CD8-positive, alpha-beta memory T cell (primary cell): ENCODE measurements at regions not wholly inside any gene's neighbourhood (a gene's known extent, or its start where the extent isn't known, plus 50 kb on each side); places are given as distances from the start of the nearest gene placed in this dataset.
A peak's percentile ranks its signal among the peaks of the same experiment; 100 is the strongest.
"Not testable (repeated sequence)": the region's sequence is repeated elsewhere in the genome, so short reads cannot be mapped to it uniquely, and the experiment has no call there.

ENCODE experiments used
- CTCF ChIA-PET: fragments of 350-600 bp; sonication (Branson Sonifier 250); formaldehyde crosslinking; loops from one replicate; lab custom pipeline; 2021; ENCODE audit warnings: antibody characterized with exemption; lab: Charles Lee
- POLR2A ChIA-PET: fragments of 350-600 bp; sonication (Branson Sonifier 250); formaldehyde crosslinking; loops from one replicate; lab custom pipeline; 2021; ENCODE audit warnings: antibody characterized with exemption; lab: Charles Lee
- DNase-seq, 5 donors: peaks; one replicate each; pipeline versions ENCODE4 v3.0.0 to v3.0.0-alpha.2; 2020 to 2022; ENCODE audit warnings: mixed read lengths in 1 of 5
- H3K27ac ChIP-seq: one replicate; pipeline ENCODE4 v1.7.0; 2013; ENCODE audit warnings: low read depth, mild to moderate bottlenecking, low read length, moderate library complexity
- H3K27me3 ChIP-seq: 2 replicates; pipeline ENCODE4 v1.7.0; 2013; ENCODE audit warnings: low read length, mild to moderate bottlenecking; ENCODE audit not compliant: insufficient read depth, poor library complexity, severe bottlenecking
- H3K36me3 ChIP-seq: 2 replicates; pipeline ENCODE4 v1.7.0; 2013; ENCODE audit warnings: mild to moderate bottlenecking, low read length, moderate library complexity; ENCODE audit not compliant: insufficient read depth
- H3K4me1 ChIP-seq: 2 replicates; pipeline ENCODE4 v1.7.0; 2013; ENCODE audit warnings: mild to moderate bottlenecking, low read length, moderate library complexity; ENCODE audit not compliant: insufficient read depth
- H3K4me3 ChIP-seq: 2 replicates; pipeline ENCODE4 v1.7.0; 2013; ENCODE audit warnings: mild to moderate bottlenecking, low read length
- H3K9me3 ChIP-seq: 2 replicates; pipeline ENCODE4 v1.7.0; 2013; ENCODE audit warnings: mild to moderate bottlenecking, low read length
- H3K27ac Mint-ChIP-seq, 8 donors: one replicate each; pipeline ENCODE4 v1.8.0; 2020 to 2021; ENCODE audit warnings: mixed read lengths in 8 of 8, mild to moderate bottlenecking in 6 of 8, inconsistent platforms in 3 of 8, moderate library complexity in 3 of 8
- H3K27me3 Mint-ChIP-seq, 2 donors: one replicate each; pipeline ENCODE4 v1.8.0; 2020 to 2021; ENCODE audit warnings: mixed read lengths in 2 of 2, mild to moderate bottlenecking in 1 of 2, moderate library complexity in 1 of 2
- H3K36me3 Mint-ChIP-seq, 3 donors: one replicate each; pipeline ENCODE4 v1.8.0; 2020 to 2021; ENCODE audit warnings: mixed read lengths in 3 of 3, inconsistent platforms in 1 of 3, mild to moderate bottlenecking in 1 of 3
- H3K4me1 Mint-ChIP-seq, 3 donors: one replicate each; pipeline ENCODE4 v1.8.0; 2020 to 2021; ENCODE audit warnings: mixed read lengths in 3 of 3, inconsistent platforms in 1 of 3, mild to moderate bottlenecking in 1 of 3
- H3K4me3 Mint-ChIP-seq, 7 donors: one replicate each; pipeline ENCODE4 v1.8.0; 2020 to 2021; ENCODE audit warnings: mixed read lengths in 7 of 7, mild to moderate bottlenecking in 6 of 7, moderate library complexity in 4 of 7, inconsistent platforms in 2 of 7
- H3K9me3 Mint-ChIP-seq, 5 donors: one replicate each; pipeline ENCODE4 v1.8.0; 2020 to 2022; ENCODE audit warnings: mixed read lengths in 5 of 5, mild to moderate bottlenecking in 3 of 5, moderate library complexity in 2 of 5, inconsistent platforms in 1 of 5

GRCh38 chr7:81187753-81188152 is 268.9 kb upstream of the SEMA3C start:
- Histone ChIP-seq H3K4me3 (no peak overlapping the region), H3K9me3 (no peaks in the 10 kb centered on the region), H3K27ac (no peak overlapping the region), H3K27me3 (no peaks in the 10 kb centered on the region), H3K4me1 (no peaks in the 10 kb centered on the region), H3K36me3 (no peaks in the 10 kb centered on the region)
- ChIA-PET POLR2A (no interaction called here), CTCF (no interaction called here)
- H3K27me3 Mint-ChIP-seq = peaks cover 0 to 1% of the 10 kb centered on the region in 2 donors
- no peaks in the 10 kb centered on the region for H3K4me1 Mint-ChIP-seq
- H3K9me3 Mint-ChIP-seq = peaks cover 2 to 18% (median 4%) of the 10 kb centered on the region in 5 donors
- no peak overlapping the region for H3K27ac Mint-ChIP-seq
- no peak for DNase-seq
- no peak overlapping the region for H3K4me3 Mint-ChIP-seq
- no peaks in the 10 kb centered on the region for H3K36me3 Mint-ChIP-seq

DNA sequence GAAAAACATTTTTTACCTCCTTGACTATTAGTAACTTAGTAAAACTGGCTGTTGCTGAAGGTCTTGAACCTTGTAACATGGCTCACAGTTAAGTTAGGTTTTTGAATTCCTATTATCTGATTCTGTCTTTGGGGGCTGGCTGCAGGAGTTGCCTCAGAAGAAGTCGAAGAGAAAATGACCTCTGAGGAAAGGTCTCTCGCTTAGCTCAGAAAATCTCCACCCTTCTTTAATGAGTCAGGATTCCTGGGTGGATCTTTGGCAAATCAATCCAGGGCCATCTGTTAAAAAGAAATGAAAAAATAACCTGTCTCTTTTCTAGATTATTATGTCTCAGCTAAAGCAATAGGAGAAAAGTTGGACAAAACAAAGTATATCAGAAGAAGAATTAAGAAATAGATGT is 267.8 kb upstream of the SEMA3C start:
- no peaks in the 10 kb centered on the region for H3K4me1 ChIP-seq
- H3K9me3 Mint-ChIP-seq = peaks cover 2 to 18% (median 7%) of the 10 kb centered on the region in 5 donors
- H3K27ac Mint-ChIP-seq = no peak overlapping the region
- peaks cover 0 to 1% of the 10 kb centered on the region in 2 donors for H3K27me3 Mint-ChIP-seq
- no peaks in the 10 kb centered on the region for H3K9me3 ChIP-seq
- POLR2A ChIA-PET = no interaction called here
- no peak overlapping the region for H3K4me3 Mint-ChIP-seq
- no peaks in the 10 kb centered on the region for H3K36me3 Mint-ChIP-seq
- no peak overlapping the region for H3K27ac ChIP-seq
- DNase-seq = no peak
- CTCF ChIA-PET = no interaction called here
- no peaks in the 10 kb centered on the region for H3K27me3 ChIP-seq
- H3K4me3 ChIP-seq = no peak overlapping the region
- no peaks in the 10 kb centered on the region for H3K36me3 ChIP-seq
- H3K4me1 Mint-ChIP-seq = no peaks in the 10 kb centered on the region

GRCh38 chr7:81185072-81185471 is 266.2 kb upstream of the SEMA3C start:
- Histone ChIP-seq H3K36me3 (no peaks in the 10 kb centered on the region), H3K27ac (no peak overlapping the region), H3K4me1 (no peaks in the 10 kb centered on the region), H3K4me3 (no peak overlapping the region), H3K9me3 (no peaks in the 10 kb centered on the region), H3K27me3 (no peaks in the 10 kb centered on the region)
- Mint-ChIP-seq H3K27me3 (peaks cover 0 to 1% of the 10 kb centered on the region in 2 donors), H3K4me1 (no peaks in the 10 kb centered on the region), H3K9me3 (peaks cover 4 to 21% (median 6%) of the 10 kb centered on the region in 5 donors), H3K27ac (no peak overlapping the region), H3K36me3 (no peaks in the 10 kb centered on the region), H3K4me3 (no peak overlapping the region)
- no peak for DNase-seq
- ChIA-PET CTCF (no interaction called here), POLR2A (no interaction called here)

GRCh38 chr7:81183326-81183725 is 264.5 kb upstream of the SEMA3C start:
- H3K36me3 Mint-ChIP-seq = no peaks in the 10 kb centered on the region

DNA sequence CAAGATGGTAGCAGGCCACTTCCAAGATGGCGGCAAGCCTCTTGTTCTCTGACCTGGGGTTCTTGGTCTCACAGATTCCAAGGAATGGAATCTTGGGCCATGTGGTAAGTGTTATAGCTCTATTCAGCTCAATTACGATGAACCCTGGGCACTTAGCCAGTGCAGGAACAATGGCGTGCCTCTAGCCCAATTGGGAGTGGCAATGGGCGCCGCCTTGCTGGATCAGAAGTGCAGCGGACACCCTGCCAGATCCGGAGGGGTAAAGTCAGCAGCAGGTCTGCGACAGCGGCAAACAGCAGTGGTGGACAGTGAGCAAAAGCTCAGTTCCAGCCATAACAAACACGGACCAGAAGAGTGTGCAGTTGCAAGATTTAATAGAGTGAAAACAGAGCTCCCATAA is 263.2 kb upstream of the SEMA3C start:
- H3K27ac Mint-ChIP-seq = peak overlapping the region in 1 of 8 donors; percentile 88
- H3K36me3 ChIP-seq, H3K36me3 Mint-ChIP-seq, DNase-seq, H3K4me3 Mint-ChIP-seq, H3K27ac ChIP-seq, H3K9me3 ChIP-seq, H3K27me3 Mint-ChIP-seq, H3K27me3 ChIP-seq, POLR2A ChIA-PET, H3K4me1 ChIP-seq, CTCF ChIA-PET, H3K4me3 ChIP-seq, H3K4me1 Mint-ChIP-seq: not testable (repeated sequence)
- H3K9me3 Mint-ChIP-seq = peaks cover 16 to 24% (median 21%) of the 10 kb centered on the region in 5 donors

More at GRCh38 chr7:81183326-81183725, 264.5 kb upstream of the SEMA3C start:
- POLR2A ChIA-PET = no interaction called here
- H3K36me3 ChIP-seq = no peaks in the 10 kb centered on the region
- H3K4me1 Mint-ChIP-seq = no peaks in the 10 kb centered on the region
- no peaks in the 10 kb centered on the region for H3K4me1 ChIP-seq
- DNase-seq = no peak
- H3K4me3 Mint-ChIP-seq = no peak overlapping the region
- no peak overlapping the region for H3K27ac ChIP-seq
- CTCF ChIA-PET = no interaction called here
- H3K9me3 ChIP-seq = no peaks in the 10 kb centered on the region
- peaks cover 10 to 24% (median 17%) of the 10 kb centered on the region in 5 donors for H3K9me3 Mint-ChIP-seq
- H3K4me3 ChIP-seq = no peak overlapping the region
- no peaks in the 10 kb centered on the region for H3K27me3 ChIP-seq
- no peak overlapping the region for H3K27ac Mint-ChIP-seq
- peaks cover 0 to 1% of the 10 kb centered on the region in 2 donors for H3K27me3 Mint-ChIP-seq

DNA sequence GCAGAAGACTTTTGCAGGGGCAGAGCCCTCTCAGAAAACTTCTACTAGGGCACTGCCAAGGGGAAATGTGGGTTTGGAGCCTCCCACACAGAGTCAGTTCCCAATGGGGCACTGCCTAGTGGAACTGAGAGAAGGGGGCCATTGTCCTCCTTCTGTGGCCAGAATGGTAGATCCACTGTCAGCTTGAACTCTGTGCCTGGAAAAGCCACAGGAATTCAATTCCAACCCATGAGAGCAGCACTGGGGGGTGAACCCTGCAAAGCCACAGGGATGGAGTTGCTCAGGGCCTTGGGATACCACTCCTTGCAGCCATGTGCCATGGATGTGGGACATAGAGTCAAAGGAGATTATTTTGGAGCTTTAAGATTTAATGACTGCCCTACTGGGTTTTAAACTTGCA is 262.2 kb upstream of the SEMA3C start:
- no peaks in the 10 kb centered on the region for H3K9me3 ChIP-seq
- CTCF ChIA-PET = no interaction called here
- H3K36me3 ChIP-seq = no peaks in the 10 kb centered on the region
- H3K4me3 Mint-ChIP-seq = no peak overlapping the region
- no peaks in the 10 kb centered on the region for H3K36me3 Mint-ChIP-seq
- H3K27me3 Mint-ChIP-seq = peaks cover 0 to 1% of the 10 kb centered on the region in 2 donors
- H3K4me1 Mint-ChIP-seq = no peaks in the 10 kb centered on the region
- H3K27ac ChIP-seq = no peak overlapping the region
- H3K4me1 ChIP-seq = no peaks in the 10 kb centered on the region
- no peaks in the 10 kb centered on the region for H3K27me3 ChIP-seq
- no peak overlapping the region for H3K27ac Mint-ChIP-seq
- H3K9me3 Mint-ChIP-seq = peaks cover 14 to 24% (median 21%) of the 10 kb centered on the region in 5 donors
- POLR2A ChIA-PET = no interaction called here
- H3K4me3 ChIP-seq = no peak overlapping the region
- DNase-seq = no peak

DNA sequence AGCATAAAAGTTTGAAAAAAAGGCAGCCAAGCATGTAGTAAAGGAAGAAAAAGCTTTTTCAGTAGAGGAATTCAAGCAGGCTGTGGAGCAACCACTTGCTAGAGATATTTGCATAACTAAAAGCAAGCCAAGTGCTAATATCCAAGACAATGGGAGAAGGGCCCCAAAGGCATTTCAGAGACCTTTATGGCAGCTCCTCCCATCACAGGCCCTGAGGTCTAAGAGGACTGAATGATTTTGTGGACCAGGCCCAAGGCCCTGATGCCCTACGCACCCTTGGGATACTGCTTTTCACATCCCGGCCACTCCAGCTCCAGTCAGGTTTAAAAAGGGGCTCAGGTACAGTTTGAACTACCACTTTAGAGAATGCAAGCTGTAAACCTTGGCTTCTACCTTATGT is 261.7 kb upstream of the SEMA3C start:
- Histone ChIP-seq H3K4me3 (no peak overlapping the region), H3K27ac (no peak overlapping the region), H3K9me3 (no peaks in the 10 kb centered on the region), H3K36me3 (no peaks in the 10 kb centered on the region), H3K27me3 (no peaks in the 10 kb centered on the region), H3K4me1 (no peaks in the 10 kb centered on the region)
- no peak for DNase-seq
- Mint-ChIP-seq H3K27ac (no peak overlapping the region), H3K9me3 (peaks cover 14 to 24% (median 23%) of the 10 kb centered on the region in 5 donors), H3K36me3 (no peaks in the 10 kb centered on the region), H3K27me3 (peaks cover 0 to 1% of the 10 kb centered on the region in 2 donors), H3K4me3 (no peak overlapping the region), H3K4me1 (no peaks in the 10 kb centered on the region)
- ChIA-PET CTCF (no interaction called here), POLR2A (no interaction called here)

DNA sequence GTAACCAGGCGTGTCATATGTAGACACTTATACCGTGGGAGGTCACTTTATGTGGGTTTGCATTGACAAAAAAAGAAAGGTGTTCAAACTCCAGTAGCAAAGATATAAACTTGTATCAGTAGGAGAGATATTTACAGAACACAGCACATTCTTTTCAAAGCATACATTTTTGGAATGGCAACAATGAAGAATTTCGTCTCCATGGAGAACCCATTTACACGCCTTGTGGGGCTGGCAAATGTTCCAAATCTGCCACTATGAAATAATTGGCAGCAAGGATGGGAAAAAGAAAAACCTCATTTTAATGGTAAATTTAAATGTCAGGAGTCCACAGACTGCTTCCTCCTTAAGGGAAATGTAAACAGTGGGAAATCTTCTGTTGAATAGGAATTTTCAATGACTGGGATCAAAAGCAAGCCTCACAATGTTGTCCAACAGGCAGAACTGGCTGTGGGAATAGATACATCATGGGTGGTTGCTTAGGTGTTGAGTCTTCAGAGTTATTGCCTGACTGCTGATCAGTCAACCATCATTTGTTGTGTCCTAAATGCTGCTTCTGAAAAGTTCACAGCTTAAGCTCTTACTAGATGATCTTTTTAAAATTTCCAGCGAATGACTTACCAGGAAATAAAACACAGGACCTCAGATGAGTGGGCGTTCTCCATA is 256.6 kb upstream of the SEMA3C start:
- H3K27me3 ChIP-seq = no peaks in the 10 kb centered on the region
- H3K4me3 ChIP-seq = no peak overlapping the region
- Mint-ChIP-seq H3K9me3 (peaks cover 14 to 33% (median 19%) of the 10 kb centered on the region in 5 donors), H3K4me1 (no peaks in the 10 kb centered on the region), H3K36me3 (no peaks in the 10 kb centered on the region), H3K27ac (no peak overlapping the region), H3K4me3 (no peak overlapping the region), H3K27me3 (no peaks in the 10 kb centered on the region)
- POLR2A ChIA-PET = no interaction called here
- peaks cover 3% of the 10 kb centered on the region for H3K9me3 ChIP-seq
- H3K36me3 ChIP-seq = no peaks in the 10 kb centered on the region
- CTCF ChIA-PET = no interaction called here
- H3K27ac ChIP-seq = no peak overlapping the region
- H3K4me1 ChIP-seq = no peaks in the 10 kb centered on the region
- no peak for DNase-seq
